Testis (tissue), 2 donors: ENCODE measurements at regions not wholly inside any gene's neighbourhood (a gene's known extent, or its start where the extent isn't known, plus 50 kb on each side); places are given as distances from the start of the nearest gene placed in this dataset.

Source experiments
- CTCF ChIP-seq, 3 experiments: fragments of 450-650 bp in 2 of 3; fragments of 200-600 bp in 1 of 3; sonication (generic) in 1 of 3; IDR thresholded peaks; one replicate each; pipeline ENCODE4 v1.5.1; 2016 to 2019; ENCODE audit warnings: antibody characterized with exemption in 3 of 3, mild to moderate bottlenecking in 2 of 3, moderate library complexity in 1 of 3
- POLR2A ChIP-seq: fragments of 450-650 bp; IDR thresholded peaks from one replicate; pipeline ENCODE4 v1.6.1; 2017; ENCODE audit warnings: antibody characterized with exemption, mild to moderate bottlenecking, moderate library complexity

GRCh38 chr4:138858419-138858818, 157.2 kb upstream of the NOCT start:
- no peak for TF ChIP-seq CTCF (IDR thresholded peaks at IDR 0.05)
- TF ChIP-seq POLR2A: no peak
